Sciatic nerve (tissue), 2 donors: ENCODE measurements at regions not wholly inside any gene's neighbourhood (a gene's known extent, or its start where the extent isn't known, plus 50 kb on each side); places are given as distances from the start of the nearest gene placed in this dataset.
A peak's percentile ranks its signal among the peaks of the same experiment; 100 is the strongest.

ENCODE experiments used
- ATAC-seq: fragments of 200-7000 bp; cut with Tn5 transposase; one replicate; pipeline ENCODE4 v1.9.1; 2020; ENCODE audit warnings: mild to moderate bottlenecking, moderate library complexity
- DNase-seq: peaks from one replicate; pipeline ENCODE4 v3.0.0-alpha.2; 2020; ENCODE audit warnings: low spot score
- intact Hi-C: fragments of 100-400 bp; cut with DNase I; formaldehyde crosslinking; loops from one replicate; pipeline ENCODE4 v1.14.2; 2022
- donor health status: DM: no; HTN: no; CAD: no.
- donor health status: DM: no; HTN: no; CAD: no.

GRCh38 chr5:4422247-4422646, 717.9 kb upstream of the ADAMTS16 start:
- ATAC-seq (no peak), DNase-seq (no peak)
- intact Hi-C loops: no loop called here

- ATAC-seq (no peak), DNase-seq (no peak)
- intact Hi-C loops: no loop called here
These were observed 715.2 kb upstream of the ADAMTS16 start for GRCh38 chr5:4424895-4425294.

GRCh38 chr5:4440536-4440935, 699.6 kb upstream of the ADAMTS16 start:
- intact Hi-C loops: no loop called here

GRCh38 chr5:4442221-4442620, 697.9 kb upstream of the ADAMTS16 start:
- intact Hi-C loops: no loop called here
- ATAC-seq (no peak), DNase-seq (no peak)

More at GRCh38 chr5:4440536-4440935, 699.6 kb upstream of the ADAMTS16 start:
- DNase-seq: no peak
- ATAC-seq: no peak

GRCh38 chr5:4447657-4448056, 692.5 kb upstream of the ADAMTS16 start:
- DNase-seq (no peak), ATAC-seq (no peak)
- intact Hi-C loops: no loop called here

GRCh38 chr5:4453655-4454054, 686.5 kb upstream of the ADAMTS16 start:
- DNase-seq: no peak
- intact Hi-C loops: no loop called here
- ATAC-seq: no peak

- no peak for ATAC-seq
- DNase-seq: no peak
These were observed 660.7 kb upstream of the ADAMTS16 start for GRCh38 chr5:4479426-4479825.

GRCh38 chr5:4480528-4481349, 659.4 kb upstream of the ADAMTS16 start:
- ATAC-seq: no peak
- intact Hi-C loops: no loop called here
- no peak for DNase-seq

More at GRCh38 chr5:4479426-4479825, 660.7 kb upstream of the ADAMTS16 start:
- intact Hi-C loops: no loop called here

GRCh38 chr5:4487581-4487980, 652.5 kb upstream of the ADAMTS16 start:
- intact Hi-C loops: no loop called here
- no peak for ATAC-seq

GRCh38 chr5:4511996-4512656, 628.0 kb upstream of the ADAMTS16 start:
- ATAC-seq (peak; percentile 87), DNase-seq (peak; percentile 70)
- intact Hi-C loops: no loop called here

More at GRCh38 chr5:4487581-4487980, 652.5 kb upstream of the ADAMTS16 start:
- no peak for DNase-seq

GRCh38 chr5:4513381-4513780, 626.7 kb upstream of the ADAMTS16 start:
- no peak for ATAC-seq
- DNase-seq: no peak
- intact Hi-C loops: no loop called here

- DNase-seq: no peak
- intact Hi-C loops: no loop called here
- no peak for ATAC-seq
These were observed 626.0 kb upstream of the ADAMTS16 start for GRCh38 chr5:4514067-4514648.

GRCh38 chr5:4518903-4519672, 621.0 kb upstream of the ADAMTS16 start:
- DNase-seq (no peak), ATAC-seq (no peak)
- intact Hi-C loops: no loop called here

- intact Hi-C loops: no loop called here
- DNase-seq (no peak), ATAC-seq (no peak)
These were observed 619.6 kb upstream of the ADAMTS16 start for GRCh38 chr5:4520559-4520958.

GRCh38 chr5:4523038-4523437, 617.1 kb upstream of the ADAMTS16 start:
- intact Hi-C loops: no loop called here
- ATAC-seq (no peak), DNase-seq (no peak)

- intact Hi-C loops: no loop called here
- ATAC-seq (no peak), DNase-seq (no peak)
These were observed 608.1 kb upstream of the ADAMTS16 start for GRCh38 chr5:4531756-4532704.

- intact Hi-C loops: no loop called here
- ATAC-seq (no peak), DNase-seq (no peak)
These were observed 607.4 kb upstream of the ADAMTS16 start for GRCh38 chr5:4532705-4533080.

GRCh38 chr5:4533457-4534105, 606.5 kb upstream of the ADAMTS16 start:
- intact Hi-C loops: no loop called here
- DNase-seq: no peak
- no peak for ATAC-seq
